Kidney tubule cell (primary cell): ENCODE measurements at regions not wholly inside any gene's neighbourhood (a gene's known extent, or its start where the extent isn't known, plus 50 kb on each side); places are given as distances from the start of the nearest gene placed in this dataset.
A peak's percentile ranks its signal among the peaks of the same experiment; 100 is the strongest.
"Not testable (repeated sequence)": the region's sequence is repeated elsewhere in the genome, so short reads cannot be mapped to it uniquely, and the experiment has no call there.

Experiments
- DNase-seq: peaks from one replicate; pipeline ENCODE4 v3.0.0-alpha.2; 2018; ENCODE audit warnings: low spot score

GRCh38 chr22:22758101-22758807, 113.8 kb downstream of the GGTLC2 start:
- DNase-seq = not testable (repeated sequence)

- DNase-seq = no peak
Observed at GRCh38 chr22:22759371-22759770, 115.0 kb downstream of the GGTLC2 start.

- no peak for DNase-seq
Observed at GRCh38 chr22:22759889-22760546, 115.6 kb downstream of the GGTLC2 start.

- DNase-seq = peak; percentile 21
Observed at GRCh38 chr22:22761606-22761962, 117.2 kb downstream of the GGTLC2 start.

- no peak for DNase-seq
Observed at GRCh38 chr22:22761963-22762772, 117.8 kb downstream of the GGTLC2 start.

- no peak for DNase-seq
Observed at GRCh38 chr22:22763512-22763911, 119.1 kb downstream of the GGTLC2 start.

GRCh38 chr22:22764085-22764484, 119.7 kb downstream of the GGTLC2 start:
- DNase-seq = no peak

- DNase-seq = no peak
Observed at GRCh38 chr22:22767876-22768602, 119.6 kb upstream of the IGLL5 start.

GRCh38 chr22:22768885-22769284, 118.7 kb upstream of the IGLL5 start:
- no peak for DNase-seq

GRCh38 chr22:22769434-22770279, 118.0 kb upstream of the IGLL5 start:
- no peak for DNase-seq

- peak; percentile 62 for DNase-seq
Observed at GRCh38 chr22:22770280-22770871, 117.2 kb upstream of the IGLL5 start.

GRCh38 chr22:22770881-22771280, 116.7 kb upstream of the IGLL5 start:
- no peak for DNase-seq

GRCh38 chr22:22771696-22772377, 115.8 kb upstream of the IGLL5 start:
- DNase-seq = no peak

- no peak for DNase-seq
Observed at GRCh38 chr22:22772396-22772795, 115.2 kb upstream of the IGLL5 start.

- no peak for DNase-seq
Observed at GRCh38 chr22:22772883-22773282, 114.7 kb upstream of the IGLL5 start.

GRCh38 chr22:22773427-22773826, 114.2 kb upstream of the IGLL5 start:
- no peak for DNase-seq

GRCh38 chr22:22773979-22774604, 113.5 kb upstream of the IGLL5 start:
- DNase-seq = no peak

GRCh38 chr22:22774762-22775161, 112.9 kb upstream of the IGLL5 start:
- DNase-seq = not testable (repeated sequence)

GRCh38 chr22:22776121-22776520, 111.5 kb upstream of the IGLL5 start:
- no peak for DNase-seq

- DNase-seq = no peak
Observed at GRCh38 chr22:22779213-22779612, 108.4 kb upstream of the IGLL5 start.
